PC-3 (cell line): ENCODE measurements at regions not wholly inside any gene's neighbourhood (a gene's known extent, or its start where the extent isn't known, plus 50 kb on each side); places are given as distances from the start of the nearest gene placed in this dataset.

ENCODE experiments used
- CTCF ChIP-seq: fragments of 300-600 bp; sonication (generic); conservative IDR thresholded peaks from 2 replicates; pipeline ENCODE4 v1.5.1; 2017; ENCODE audit warnings: antibody characterized with exemption, low read depth, mild to moderate bottlenecking, low read length
- EZH2 ChIP-seq: fragments of 300-600 bp; sonication (generic); IDR thresholded peaks from one replicate; pipeline ENCODE4 v1.6.1; 2017; ENCODE audit warnings: antibody characterized with exemption, mild to moderate bottlenecking, low read length; ENCODE audit not compliant: unreplicated experiment
- EZH2phosphoT487 ChIP-seq: fragments of 300-600 bp; sonication (generic); IDR thresholded peaks from 2 replicates; pipeline ENCODE4 v1.6.1; 2018; ENCODE audit warnings: mild to moderate bottlenecking, antibody characterized with exemption, low read length, borderline replicate concordance

GRCh38 chr1:173415490-173415889, 61.6 kb upstream of the PRDX6 start:
- TF ChIP-seq CTCF, result no peak
- no peak for TF ChIP-seq EZH2phosphoT487
- no peak for TF ChIP-seq EZH2
